HEK293 (cell line): ENCODE measurements at regions not wholly inside any gene's neighbourhood (a gene's known extent, or its start where the extent isn't known, plus 50 kb on each side); places are given as distances from the start of the nearest gene placed in this dataset.

Experiments used
- CTCF ChIA-PET: fragments of 350-600 bp; formaldehyde crosslinking; extraction: SDS; loops from one replicate; lab custom pipeline; 2021; ENCODE audit warnings: antibody characterized with exemption; lab: Yijun Ruan, JAX
- POLR2A ChIA-PET: fragments of 300-600 bp; formaldehyde crosslinking; extraction: SDS; loops from one replicate; lab custom pipeline; 2020; ENCODE audit warnings: antibody characterized with exemption, inconsistent platforms; lab: Yijun Ruan, JAX
- H3K27ac ChIP-seq: fragments of 200-500 bp; sonication (Bioruptor generic); 2 replicates; pipeline ENCODE4 v1.5.1; 2014; ENCODE audit warnings: low read depth, low read length, control low read depth, inconsistent platforms; ENCODE audit errors: extremely low read depth
- H3K36me3 ChIP-seq, 2 experiments: fragments of 200-500 bp in 1 of 2; sonication (Bioruptor generic) in 1 of 2; 1 replicate in 1 of 2; 2 replicates in 1 of 2; pipeline ENCODE4 v1.5.1; 2014 to 2017; ENCODE audit warnings: inconsistent platforms in 2 of 2, low read length in 2 of 2; ENCODE audit not compliant: control insufficient read depth in 2 of 2, insufficient read depth in 1 of 2
- H3K4me1 ChIP-seq: fragments of 200-500 bp; sonication (Bioruptor generic); 2 replicates; pipeline ENCODE4 v1.5.1; 2014; ENCODE audit warnings: mild to moderate bottlenecking, low read length, inconsistent platforms; ENCODE audit not compliant: control insufficient read depth, insufficient read depth
- H3K4me3 ChIP-seq: 2 replicates; pipeline ENCODE4 v1.5.1; 2011; ENCODE audit warnings: low read depth, mild to moderate bottlenecking, control low read depth, low read length, moderate library complexity
- H3K9me3 ChIP-seq: fragments of 200-500 bp; sonication (Bioruptor generic); 2 replicates; pipeline ENCODE4 v1.5.1; 2014; ENCODE audit warnings: low read depth, low read length, inconsistent platforms; ENCODE audit not compliant: control insufficient read depth, insufficient read depth
- ELK4 ChIP-seq: IDR thresholded peaks from 2 replicates; pipeline ENCODE4 v1.6.1; 2011; ENCODE audit warnings: mild to moderate bottlenecking, low read depth, low read length, borderline replicate concordance
- GLI2 ChIP-seq: fragments of 450-650 bp; formaldehyde crosslinking; IDR thresholded peaks from 2 replicates; pipeline ENCODE4; 2017; ENCODE audit warnings: missing biosample characterization, missing genetic modification characterization, low read depth, borderline replicate concordance
- GLI4 ChIP-seq: fragments of 450-650 bp; formaldehyde crosslinking; IDR thresholded peaks from 2 replicates; pipeline ENCODE4 v1.5.1; 2016; ENCODE audit warnings: missing biosample characterization, missing genetic modification characterization
- PRDM6 ChIP-seq: fragments of 450-650 bp; formaldehyde crosslinking; IDR thresholded peaks from 2 replicates; pipeline ENCODE4 v1.5.1; 2017; ENCODE audit warnings: missing biosample characterization, missing genetic modification characterization
- RBAK ChIP-seq: fragments of 450-650 bp; formaldehyde crosslinking; IDR thresholded peaks from 2 replicates; pipeline ENCODE4 v1.5.1; 2016; ENCODE audit warnings: missing biosample characterization, missing genetic modification characterization
- REPIN1 ChIP-seq: fragments of 450-650 bp; formaldehyde crosslinking; IDR thresholded peaks from 2 replicates; pipeline ENCODE4 v1.5.1; 2017; ENCODE audit warnings: missing biosample characterization, missing genetic modification characterization, low read depth
- SP3 ChIP-seq: fragments of 450-650 bp; formaldehyde crosslinking; IDR thresholded peaks from 2 replicates; pipeline ENCODE4 v1.5.1; 2016; ENCODE audit warnings: missing biosample characterization, missing genetic modification characterization
- SP7 ChIP-seq: fragments of 450-650 bp; formaldehyde crosslinking; IDR thresholded peaks from 2 replicates; pipeline ENCODE4 v1.5.1; 2016; ENCODE audit warnings: missing biosample characterization, missing genetic modification characterization
- TSHZ1 ChIP-seq: fragments of 450-650 bp; formaldehyde crosslinking; IDR thresholded peaks from 2 replicates; pipeline ENCODE4 v1.5.1; 2016; ENCODE audit warnings: missing biosample characterization, missing genetic modification characterization, borderline replicate concordance
- YY1 ChIP-seq: fragments of 450-650 bp; formaldehyde crosslinking; IDR thresholded peaks from 2 replicates; pipeline ENCODE4 v1.5.1; 2018; ENCODE audit warnings: missing biosample characterization, missing genetic modification characterization
- ZBTB44 ChIP-seq: fragments of 450-650 bp; IDR thresholded peaks from 2 replicates; pipeline ENCODE4 v1.5.1; 2018; ENCODE audit warnings: missing biosample characterization, mild to moderate bottlenecking, missing genetic modification characterization
- ZNF132 ChIP-seq: fragments of 450-650 bp; formaldehyde crosslinking; IDR thresholded peaks from 2 replicates; pipeline ENCODE4 v1.5.1; 2017; ENCODE audit warnings: missing biosample characterization, missing genetic modification characterization, borderline replicate concordance
- ZNF239 ChIP-seq: fragments of 450-650 bp; formaldehyde crosslinking; IDR thresholded peaks from 2 replicates; pipeline ENCODE4 v1.5.1; 2016; ENCODE audit warnings: missing biosample characterization, missing genetic modification characterization
- ZNF274 ChIP-seq, 2 experiments: fragments of 200-500 bp in 1 of 2; fragments of 450-650 bp in 1 of 2; sonication (Bioruptor generic) in 1 of 2; formaldehyde crosslinking in 1 of 2; IDR thresholded peaks; 2 replicates each; pipeline versions ENCODE4 v1.5.1 to v1.6.1; 2014 to 2016; ENCODE audit warnings: borderline replicate concordance in 1 of 2, inconsistent platforms in 1 of 2, low read length in 1 of 2, missing biosample characterization in 1 of 2, missing genetic modification characterization in 1 of 2
- ZNF302 ChIP-seq: fragments of 450-650 bp; formaldehyde crosslinking; IDR thresholded peaks from 2 replicates; pipeline ENCODE4 v1.5.1; 2016; ENCODE audit warnings: missing biosample characterization, missing genetic modification characterization, low read depth
- ZNF449 ChIP-seq: fragments of 450-650 bp; formaldehyde crosslinking; IDR thresholded peaks from 2 replicates; pipeline ENCODE4 v1.5.1; 2017; ENCODE audit warnings: missing biosample characterization, mild to moderate bottlenecking, missing genetic modification characterization, moderate library complexity
- ZNF514 ChIP-seq: fragments of 450-650 bp; formaldehyde crosslinking; IDR thresholded peaks from 2 replicates; pipeline ENCODE4 v1.5.1; 2016; ENCODE audit warnings: missing biosample characterization, missing genetic modification characterization
- ZNF530 ChIP-seq: fragments of 450-650 bp; formaldehyde crosslinking; IDR thresholded peaks from 2 replicates; pipeline ENCODE4 v1.5.1; 2016; ENCODE audit warnings: low read depth, missing biosample characterization, missing genetic modification characterization
- ZNF610 ChIP-seq: fragments of 450-650 bp; formaldehyde crosslinking; IDR thresholded peaks from 2 replicates; pipeline ENCODE4 v1.5.1; 2016; ENCODE audit warnings: missing biosample characterization, missing genetic modification characterization, borderline replicate concordance
- ZNF843 ChIP-seq: fragments of 450-650 bp; formaldehyde crosslinking; IDR thresholded peaks from 2 replicates; pipeline ENCODE4 v1.5.1; 2016; ENCODE audit warnings: missing biosample characterization, missing genetic modification characterization
- ZSCAN16 ChIP-seq: fragments of 450-650 bp; formaldehyde crosslinking; IDR thresholded peaks from 2 replicates; pipeline ENCODE4 v1.5.1; 2016; ENCODE audit warnings: missing biosample characterization, missing genetic modification characterization
- ZSCAN23 ChIP-seq: fragments of 450-650 bp; formaldehyde crosslinking; IDR thresholded peaks from 2 replicates; pipeline ENCODE4 v1.5.1; 2016; ENCODE audit warnings: missing biosample characterization, missing genetic modification characterization
- ZSCAN30 ChIP-seq: fragments of 450-650 bp; IDR thresholded peaks from 2 replicates; pipeline ENCODE4 v1.5.1; 2018; ENCODE audit warnings: missing biosample characterization, mild to moderate bottlenecking, missing genetic modification characterization, moderate library complexity

GRCh38 chr3:72237679-72238009 is 452.7 kb upstream of the PROK2 start:
- H3K36me3 ChIP-seq: no peaks in the 10 kb centered on the region
- CTCF ChIA-PET: interaction anchor here (0.5 kb wide), 1 partner anchor 327 kb away, joined by 4 read pairs; no protein-coding TSS in a partner anchor
- POLR2A ChIA-PET: no interaction called here
- no peak for TF ChIP-seq GLI4 (tag by site-specific recombination)
- TF ChIP-seq ELK4: no peak
- TF ChIP-seq ZNF274 (IDR thresholded peaks at IDR 0.05; ENCODE audit: low read length): no peak
- no peak for TF ChIP-seq ZNF274 (tag by site-specific recombination; IDR thresholded peaks at IDR 0.05; ENCODE audit: borderline replicate concordance)
- TF ChIP-seq ZSCAN16: no peak
- no peak for TF ChIP-seq ZNF843 (tag by site-specific recombination)
- TF ChIP-seq PRDM6: no peak
- no peak for TF ChIP-seq ZNF610 (tag by site-specific recombination)
- no peak for TF ChIP-seq ZNF514 (tag by site-specific recombination)
- no peak for TF ChIP-seq YY1
- no peak for TF ChIP-seq TSHZ1 (tag by site-specific recombination)
- TF ChIP-seq ZNF449: no peak
- no peak for TF ChIP-seq SP3 (tag by site-specific recombination)
- TF ChIP-seq ZBTB44 (tag by site-specific recombination): no peak
- TF ChIP-seq GLI2: no peak
- no peak overlapping the region for H3K4me3 ChIP-seq
- H3K9me3 ChIP-seq: no peaks in the 10 kb centered on the region
- no peak overlapping the region for H3K27ac ChIP-seq
- H3K4me1 ChIP-seq: no peaks in the 10 kb centered on the region

- no peaks in the 10 kb centered on the region for H3K9me3 ChIP-seq
- H3K36me3 ChIP-seq: no peaks in the 10 kb centered on the region
- no peaks in the 10 kb centered on the region for H3K4me1 ChIP-seq
- CTCF ChIA-PET: no interaction called here
- no peak overlapping the region for H3K27ac ChIP-seq
- POLR2A ChIA-PET: no interaction called here
- no peak overlapping the region for H3K4me3 ChIP-seq
- TF ChIP-seq ZSCAN23 (no peak), ZNF530 (no peak), TSHZ1 (tag by site-specific recombination) (no peak), ZNF302 (tag by site-specific recombination) (no peak), ZNF132 (tag by site-specific recombination) (no peak), SP7 (tag by site-specific recombination) (no peak), ZSCAN30 (tag by site-specific recombination) (no peak), ZNF274 (IDR thresholded peaks at IDR 0.05; ENCODE audit: low read length) (no peak), ZNF274 (tag by site-specific recombination; IDR thresholded peaks at IDR 0.05; ENCODE audit: borderline replicate concordance) (no peak), ZNF239 (no peak), RBAK (tag by site-specific recombination) (no peak), REPIN1 (tag by site-specific recombination) (no peak)
These were observed 449.4 kb upstream of the PROK2 start for GRCh38 chr3:72234391-72234790.
